ENCODE measurements at regions not wholly inside any gene's neighbourhood (a gene's known extent, or its start where the extent isn't known, plus 50 kb on each side); places are given as distances from the start of the nearest gene placed in this dataset.

DNA sequence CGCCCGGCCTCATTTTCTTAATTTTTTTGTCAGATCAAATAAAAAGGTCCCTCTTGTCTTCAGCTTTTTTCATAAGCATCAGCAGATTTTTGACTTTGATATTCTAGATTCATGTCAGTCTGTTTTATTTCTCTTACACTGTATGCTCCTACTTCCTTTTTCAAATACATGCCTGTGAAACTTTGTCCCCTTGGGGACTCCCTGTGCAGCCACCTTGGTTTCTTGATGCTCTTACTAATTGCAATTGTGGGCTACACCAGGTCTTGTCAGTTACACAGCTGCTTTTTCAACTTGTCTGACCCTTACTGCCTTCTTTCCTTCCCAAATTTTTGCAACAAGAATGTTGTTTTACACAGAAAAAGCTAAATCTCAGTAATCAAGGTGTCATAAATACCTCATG is 238.2 kb upstream of the KCNN2 start:
- Mint-ChIP-seq H3K4me3 (no peak overlapping the region), H3K27ac (no peak overlapping the region), H3K4me1 (no peaks in the 10 kb centered on the region), H3K36me3 (ENCODE audit: low read depth) (peaks cover 9% of the 10 kb centered on the region; the same call in 2 of the 3 replicates), H3K27me3 (ENCODE audit: insufficient read depth, low read depth, poor library complexity) (no peaks in the 10 kb centered on the region), H3K9me3 (peaks cover 17% of the 10 kb centered on the region)
- Histone ChIP-seq H3K79me2 (replicated peaks; ENCODE audit: insufficient read depth) (no peaks in the 10 kb centered on the region), H3K9me2 (ENCODE audit: insufficient read depth) (peaks cover 5% of the 10 kb centered on the region; the same call in 1 of the 2 replicates), H3K27ac (ENCODE audit: low read depth) (no peak overlapping the region), H2AFZ (no peak overlapping the region), H4K20me1 (replicated peaks; ENCODE audit: insufficient read depth) (no peaks in the 10 kb centered on the region), H3K4me1 (ENCODE audit: insufficient read depth) (no peaks in the 10 kb centered on the region), H3F3A (replicated peaks; ENCODE audit: low read depth) (no peaks in the 10 kb centered on the region), H3K36me3 (ENCODE audit: insufficient read depth) (no peaks in the 10 kb centered on the region), H3K4me2 (no peak overlapping the region), H3K27me3 (ENCODE audit: insufficient read depth) (no peaks in the 10 kb centered on the region), H3K4me3 (no peak overlapping the region)
- no peak for TF ChIP-seq EZH2phosphoT487 (IDR thresholded peaks at IDR 0.05; ENCODE audit: unreplicated experiment)
- TF ChIP-seq CREB1 (CRISPR knock-in tag; IDR thresholded peaks at IDR 0.05; ENCODE audit: low read depth), result no peak
- TF ChIP-seq ZNF331 (CRISPR knock-in tag; IDR thresholded peaks at IDR 0.05; ENCODE audit: low read depth), result no peak
- TF ChIP-seq NANOG (IDR thresholded peaks at IDR 0.05; ENCODE audit: borderline replicate concordance), result no peak
- TF ChIP-seq, protein P1, sequence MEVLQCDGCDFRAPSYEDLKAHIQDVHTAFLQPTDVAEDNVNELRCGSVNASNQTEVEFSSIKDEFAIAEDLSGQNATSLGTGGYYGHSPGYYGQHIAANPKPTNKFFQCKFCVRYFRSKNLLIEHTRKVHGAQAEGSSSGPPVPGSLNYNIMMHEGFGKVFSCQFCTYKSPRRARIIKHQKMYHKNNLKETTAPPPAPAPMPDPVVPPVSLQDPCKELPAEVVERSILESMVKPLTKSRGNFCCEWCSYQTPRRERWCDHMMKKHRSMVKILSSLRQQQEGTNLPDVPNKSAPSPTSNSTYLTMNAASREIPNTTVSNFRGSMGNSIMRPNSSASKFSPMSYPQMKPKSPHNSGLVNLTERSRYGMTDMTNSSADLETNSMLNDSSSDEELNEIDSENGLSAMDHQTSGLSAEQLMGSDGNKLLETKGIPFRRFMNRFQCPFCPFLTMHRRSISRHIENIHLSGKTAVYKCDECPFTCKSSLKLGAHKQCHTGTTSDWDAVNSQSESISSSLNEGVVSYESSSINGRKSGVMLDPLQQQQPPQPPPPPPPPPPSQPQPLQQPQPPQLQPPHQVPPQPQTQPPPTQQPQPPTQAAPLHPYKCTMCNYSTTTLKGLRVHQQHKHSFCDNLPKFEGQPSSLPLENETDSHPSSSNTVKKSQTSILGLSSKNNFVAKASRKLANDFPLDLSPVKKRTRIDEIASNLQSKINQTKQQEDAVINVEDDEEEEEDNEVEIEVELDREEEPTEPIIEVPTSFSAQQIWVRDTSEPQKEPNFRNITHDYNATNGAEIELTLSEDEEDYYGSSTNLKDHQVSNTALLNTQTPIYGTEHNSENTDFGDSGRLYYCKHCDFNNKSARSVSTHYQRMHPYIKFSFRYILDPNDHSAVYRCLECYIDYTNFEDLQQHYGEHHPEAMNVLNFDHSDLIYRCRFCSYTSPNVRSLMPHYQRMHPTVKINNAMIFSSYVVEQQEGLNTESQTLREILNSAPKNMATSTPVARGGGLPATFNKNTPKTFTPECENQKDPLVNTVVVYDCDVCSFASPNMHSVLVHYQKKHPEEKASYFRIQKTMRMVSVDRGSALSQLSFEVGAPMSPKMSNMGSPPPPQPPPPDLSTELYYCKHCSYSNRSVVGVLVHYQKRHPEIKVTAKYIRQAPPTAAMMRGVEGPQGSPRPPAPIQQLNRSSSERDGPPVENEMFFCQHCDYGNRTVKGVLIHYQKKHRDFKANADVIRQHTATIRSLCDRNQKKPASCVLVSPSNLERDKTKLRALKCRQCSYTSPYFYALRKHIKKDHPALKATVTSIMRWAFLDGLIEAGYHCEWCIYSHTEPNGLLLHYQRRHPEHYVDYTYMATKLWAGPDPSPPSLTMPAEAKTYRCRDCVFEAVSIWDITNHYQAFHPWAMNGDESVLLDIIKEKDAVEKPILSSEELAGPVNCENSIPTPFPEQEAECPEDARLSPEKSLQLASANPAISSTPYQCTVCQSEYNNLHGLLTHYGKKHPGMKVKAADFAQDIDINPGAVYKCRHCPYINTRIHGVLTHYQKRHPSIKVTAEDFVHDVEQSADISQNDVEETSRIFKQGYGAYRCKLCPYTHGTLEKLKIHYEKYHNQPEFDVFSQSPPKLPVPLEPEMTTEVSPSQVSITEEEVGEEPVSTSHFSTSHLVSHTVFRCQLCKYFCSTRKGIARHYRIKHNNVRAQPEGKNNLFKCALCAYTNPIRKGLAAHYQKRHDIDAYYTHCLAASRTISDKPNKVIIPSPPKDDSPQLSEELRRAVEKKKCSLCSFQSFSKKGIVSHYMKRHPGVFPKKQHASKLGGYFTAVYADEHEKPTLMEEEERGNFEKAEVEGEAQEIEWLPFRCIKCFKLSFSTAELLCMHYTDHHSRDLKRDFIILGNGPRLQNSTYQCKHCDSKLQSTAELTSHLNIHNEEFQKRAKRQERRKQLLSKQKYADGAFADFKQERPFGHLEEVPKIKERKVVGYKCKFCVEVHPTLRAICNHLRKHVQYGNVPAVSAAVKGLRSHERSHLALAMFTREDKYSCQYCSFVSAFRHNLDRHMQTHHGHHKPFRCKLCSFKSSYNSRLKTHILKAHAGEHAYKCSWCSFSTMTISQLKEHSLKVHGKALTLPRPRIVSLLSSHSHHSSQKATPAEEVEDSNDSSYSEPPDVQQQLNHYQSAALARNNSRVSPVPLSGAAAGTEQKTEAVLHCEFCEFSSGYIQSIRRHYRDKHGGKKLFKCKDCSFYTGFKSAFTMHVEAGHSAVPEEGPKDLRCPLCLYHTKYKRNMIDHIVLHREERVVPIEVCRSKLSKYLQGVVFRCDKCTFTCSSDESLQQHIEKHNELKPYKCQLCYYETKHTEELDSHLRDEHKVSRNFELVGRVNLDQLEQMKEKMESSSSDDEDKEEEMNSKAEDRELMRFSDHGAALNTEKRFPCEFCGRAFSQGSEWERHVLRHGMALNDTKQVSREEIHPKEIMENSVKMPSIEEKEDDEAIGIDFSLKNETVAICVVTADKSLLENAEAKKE (CRISPR knock-in tag; IDR thresholded peaks at IDR 0.05), result no peak
- no peak for TF ChIP-seq STAT1 (IDR thresholded peaks at IDR 0.05; ENCODE audit: unreplicated experiment)
- no peak for TF ChIP-seq EZH2 (IDR thresholded peaks at IDR 0.05; ENCODE audit: low read depth, unreplicated experiment)
- TF ChIP-seq, protein P2, sequence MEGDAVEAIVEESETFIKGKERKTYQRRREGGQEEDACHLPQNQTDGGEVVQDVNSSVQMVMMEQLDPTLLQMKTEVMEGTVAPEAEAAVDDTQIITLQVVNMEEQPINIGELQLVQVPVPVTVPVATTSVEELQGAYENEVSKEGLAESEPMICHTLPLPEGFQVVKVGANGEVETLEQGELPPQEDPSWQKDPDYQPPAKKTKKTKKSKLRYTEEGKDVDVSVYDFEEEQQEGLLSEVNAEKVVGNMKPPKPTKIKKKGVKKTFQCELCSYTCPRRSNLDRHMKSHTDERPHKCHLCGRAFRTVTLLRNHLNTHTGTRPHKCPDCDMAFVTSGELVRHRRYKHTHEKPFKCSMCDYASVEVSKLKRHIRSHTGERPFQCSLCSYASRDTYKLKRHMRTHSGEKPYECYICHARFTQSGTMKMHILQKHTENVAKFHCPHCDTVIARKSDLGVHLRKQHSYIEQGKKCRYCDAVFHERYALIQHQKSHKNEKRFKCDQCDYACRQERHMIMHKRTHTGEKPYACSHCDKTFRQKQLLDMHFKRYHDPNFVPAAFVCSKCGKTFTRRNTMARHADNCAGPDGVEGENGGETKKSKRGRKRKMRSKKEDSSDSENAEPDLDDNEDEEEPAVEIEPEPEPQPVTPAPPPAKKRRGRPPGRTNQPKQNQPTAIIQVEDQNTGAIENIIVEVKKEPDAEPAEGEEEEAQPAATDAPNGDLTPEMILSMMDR (conservative IDR thresholded peaks at IDR 0.05; ENCODE audit: low read depth in 2 of 2), result no peak
- no peak for TF ChIP-seq ZNF114 (CRISPR knock-in tag; IDR thresholded peaks at IDR 0.05)
- TF ChIP-seq POLR2AphosphoS5 (IDR thresholded peaks at IDR 0.05; ENCODE audit: low read depth), result no peak
- TF ChIP-seq JUNB (IDR thresholded peaks at IDR 0.05; ENCODE audit: unreplicated experiment), result no peak
- TF ChIP-seq, protein P3, sequence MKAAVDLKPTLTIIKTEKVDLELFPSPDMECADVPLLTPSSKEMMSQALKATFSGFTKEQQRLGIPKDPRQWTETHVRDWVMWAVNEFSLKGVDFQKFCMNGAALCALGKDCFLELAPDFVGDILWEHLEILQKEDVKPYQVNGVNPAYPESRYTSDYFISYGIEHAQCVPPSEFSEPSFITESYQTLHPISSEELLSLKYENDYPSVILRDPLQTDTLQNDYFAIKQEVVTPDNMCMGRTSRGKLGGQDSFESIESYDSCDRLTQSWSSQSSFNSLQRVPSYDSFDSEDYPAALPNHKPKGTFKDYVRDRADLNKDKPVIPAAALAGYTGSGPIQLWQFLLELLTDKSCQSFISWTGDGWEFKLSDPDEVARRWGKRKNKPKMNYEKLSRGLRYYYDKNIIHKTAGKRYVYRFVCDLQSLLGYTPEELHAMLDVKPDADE (IDR thresholded peaks at IDR 0.05), result no peak
- no peak for TF ChIP-seq REST (IDR thresholded peaks at IDR 0.05; ENCODE audit: unreplicated experiment)
- DNase-seq (ENCODE audit: low spot score), result no peak
- no peak for ATAC-seq
